ENCODE measurements at regions not wholly inside any gene's neighbourhood (a gene's known extent, or its start where the extent isn't known, plus 50 kb on each side); places are given as distances from the start of the nearest gene placed in this dataset.

DNA sequence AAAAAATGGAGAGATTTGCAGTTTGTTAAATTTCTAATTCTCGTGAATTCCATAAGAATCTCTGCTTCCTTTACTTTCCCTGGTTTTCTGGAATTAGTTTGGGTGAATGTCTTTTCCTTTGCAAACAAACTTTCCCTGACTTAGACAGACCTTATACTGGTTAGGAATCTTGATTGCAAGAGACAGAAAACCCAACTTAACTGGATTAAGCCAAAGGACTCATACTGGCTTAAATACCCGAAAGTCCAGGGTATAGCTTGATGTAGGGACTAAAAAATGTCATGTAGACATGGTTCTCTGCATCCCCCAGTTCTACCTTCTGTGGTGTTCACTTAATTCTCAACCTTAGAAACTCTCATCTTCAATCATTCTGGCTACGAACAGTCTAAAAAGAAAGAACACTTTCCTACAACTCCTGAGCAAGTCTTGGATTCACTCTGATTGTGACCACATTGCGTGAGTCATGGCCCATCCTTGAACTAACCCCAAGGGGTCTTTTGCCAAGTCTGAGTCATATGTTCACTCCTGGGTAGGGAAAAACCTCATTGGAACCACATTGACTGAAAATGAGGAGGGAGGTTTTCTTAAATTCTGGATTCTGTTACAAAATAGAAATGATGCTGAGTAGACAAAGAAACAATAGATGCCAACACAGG lies 136.0 kb upstream of the DAZL start:
- TF ChIP-seq CTCF (conservative IDR thresholded peaks at IDR 0.05; ENCODE audit: low read depth in 2 of 2) (no peak), ZNF462 (CRISPR knock-in tag; IDR thresholded peaks at IDR 0.05) (no peak), POLR2AphosphoS5 (IDR thresholded peaks at IDR 0.05; ENCODE audit: low read depth) (no peak), EZH2 (IDR thresholded peaks at IDR 0.05; ENCODE audit: low read depth, unreplicated experiment) (no peak), JUNB (IDR thresholded peaks at IDR 0.05; ENCODE audit: unreplicated experiment) (no peak), CREB1 (CRISPR knock-in tag; IDR thresholded peaks at IDR 0.05; ENCODE audit: low read depth) (no peak), ZNF331 (CRISPR knock-in tag; IDR thresholded peaks at IDR 0.05; ENCODE audit: low read depth) (no peak), EZH2phosphoT487 (IDR thresholded peaks at IDR 0.05; ENCODE audit: unreplicated experiment) (no peak)
- TF ChIP-seq, protein P1, sequence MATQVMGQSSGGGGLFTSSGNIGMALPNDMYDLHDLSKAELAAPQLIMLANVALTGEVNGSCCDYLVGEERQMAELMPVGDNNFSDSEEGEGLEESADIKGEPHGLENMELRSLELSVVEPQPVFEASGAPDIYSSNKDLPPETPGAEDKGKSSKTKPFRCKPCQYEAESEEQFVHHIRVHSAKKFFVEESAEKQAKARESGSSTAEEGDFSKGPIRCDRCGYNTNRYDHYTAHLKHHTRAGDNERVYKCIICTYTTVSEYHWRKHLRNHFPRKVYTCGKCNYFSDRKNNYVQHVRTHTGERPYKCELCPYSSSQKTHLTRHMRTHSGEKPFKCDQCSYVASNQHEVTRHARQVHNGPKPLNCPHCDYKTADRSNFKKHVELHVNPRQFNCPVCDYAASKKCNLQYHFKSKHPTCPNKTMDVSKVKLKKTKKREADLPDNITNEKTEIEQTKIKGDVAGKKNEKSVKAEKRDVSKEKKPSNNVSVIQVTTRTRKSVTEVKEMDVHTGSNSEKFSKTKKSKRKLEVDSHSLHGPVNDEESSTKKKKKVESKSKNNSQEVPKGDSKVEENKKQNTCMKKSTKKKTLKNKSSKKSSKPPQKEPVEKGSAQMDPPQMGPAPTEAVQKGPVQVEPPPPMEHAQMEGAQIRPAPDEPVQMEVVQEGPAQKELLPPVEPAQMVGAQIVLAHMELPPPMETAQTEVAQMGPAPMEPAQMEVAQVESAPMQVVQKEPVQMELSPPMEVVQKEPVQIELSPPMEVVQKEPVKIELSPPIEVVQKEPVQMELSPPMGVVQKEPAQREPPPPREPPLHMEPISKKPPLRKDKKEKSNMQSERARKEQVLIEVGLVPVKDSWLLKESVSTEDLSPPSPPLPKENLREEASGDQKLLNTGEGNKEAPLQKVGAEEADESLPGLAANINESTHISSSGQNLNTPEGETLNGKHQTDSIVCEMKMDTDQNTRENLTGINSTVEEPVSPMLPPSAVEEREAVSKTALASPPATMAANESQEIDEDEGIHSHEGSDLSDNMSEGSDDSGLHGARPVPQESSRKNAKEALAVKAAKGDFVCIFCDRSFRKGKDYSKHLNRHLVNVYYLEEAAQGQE (IDR thresholded peaks at IDR 0.05; ENCODE audit: unreplicated experiment): no peak

Data from GM23338 (cell line).